ENCODE measurements at regions not wholly inside any gene's neighbourhood (a gene's known extent, or its start where the extent isn't known, plus 50 kb on each side); places are given as distances from the start of the nearest gene placed in this dataset.
"Not testable (repeated sequence)": the region's sequence is repeated elsewhere in the genome, so short reads cannot be mapped to it uniquely, and the experiment has no call there.

GRCh38 chr4:86413426-86413825 lies 53.6 kb upstream of the MAPK10 start:
- DNase-seq (ENCODE audit: low spot score in 2 of 2); H3K4me3 ChIP-seq; intact Hi-C loops (cut with DNase I; ENCODE audit: low total_unique reads); H3K4me1 ChIP-seq; H3K27ac ChIP-seq; H3K36me3 ChIP-seq; H3K27me3 ChIP-seq; H3K9me3 ChIP-seq: not testable (repeated sequence)

DNA sequence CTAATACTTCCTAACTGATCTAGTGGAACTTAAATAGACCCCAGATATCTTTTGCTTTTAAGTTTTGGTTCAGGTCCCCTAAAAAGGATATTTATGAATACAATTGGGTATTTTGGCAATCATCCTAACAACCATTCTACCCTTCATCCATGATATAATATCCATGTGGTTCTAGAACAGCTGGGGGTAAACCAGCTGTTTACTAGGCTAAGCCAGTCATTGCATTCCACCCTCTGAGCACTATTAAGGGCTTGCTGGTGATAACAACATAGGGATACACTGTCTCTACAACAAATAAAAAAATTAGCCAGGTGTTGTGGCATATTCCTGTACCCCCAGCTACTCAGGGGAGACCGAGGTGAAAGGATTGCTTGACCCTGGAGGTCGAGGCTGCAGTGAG lies 54.8 kb upstream of the MAPK10 start:
- Histone ChIP-seq H3K4me3 (no peak overlapping the region), H3K36me3 (no peaks in the 10 kb centered on the region), H3K9me3 (peaks cover 0 to 4% of the 10 kb centered on the region in 2 donors), H3K4me1 (no peaks in the 10 kb centered on the region), H3K27ac (no peak overlapping the region), H3K27me3 (no peaks in the 10 kb centered on the region)
- TF ChIP-seq POLR2AphosphoS5 (IDR thresholded peaks at IDR 0.05) (no peak), POLR2A (IDR thresholded peaks at IDR 0.05) (no peak)
- TF ChIP-seq, protein P1, sequence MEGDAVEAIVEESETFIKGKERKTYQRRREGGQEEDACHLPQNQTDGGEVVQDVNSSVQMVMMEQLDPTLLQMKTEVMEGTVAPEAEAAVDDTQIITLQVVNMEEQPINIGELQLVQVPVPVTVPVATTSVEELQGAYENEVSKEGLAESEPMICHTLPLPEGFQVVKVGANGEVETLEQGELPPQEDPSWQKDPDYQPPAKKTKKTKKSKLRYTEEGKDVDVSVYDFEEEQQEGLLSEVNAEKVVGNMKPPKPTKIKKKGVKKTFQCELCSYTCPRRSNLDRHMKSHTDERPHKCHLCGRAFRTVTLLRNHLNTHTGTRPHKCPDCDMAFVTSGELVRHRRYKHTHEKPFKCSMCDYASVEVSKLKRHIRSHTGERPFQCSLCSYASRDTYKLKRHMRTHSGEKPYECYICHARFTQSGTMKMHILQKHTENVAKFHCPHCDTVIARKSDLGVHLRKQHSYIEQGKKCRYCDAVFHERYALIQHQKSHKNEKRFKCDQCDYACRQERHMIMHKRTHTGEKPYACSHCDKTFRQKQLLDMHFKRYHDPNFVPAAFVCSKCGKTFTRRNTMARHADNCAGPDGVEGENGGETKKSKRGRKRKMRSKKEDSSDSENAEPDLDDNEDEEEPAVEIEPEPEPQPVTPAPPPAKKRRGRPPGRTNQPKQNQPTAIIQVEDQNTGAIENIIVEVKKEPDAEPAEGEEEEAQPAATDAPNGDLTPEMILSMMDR (IDR thresholded peaks at IDR 0.05) = no peak
- DNase-seq (ENCODE audit: low spot score in 2 of 2) = no peak
- intact Hi-C loops (cut with DNase I; ENCODE audit: low total_unique reads) = no loop called here

DNA sequence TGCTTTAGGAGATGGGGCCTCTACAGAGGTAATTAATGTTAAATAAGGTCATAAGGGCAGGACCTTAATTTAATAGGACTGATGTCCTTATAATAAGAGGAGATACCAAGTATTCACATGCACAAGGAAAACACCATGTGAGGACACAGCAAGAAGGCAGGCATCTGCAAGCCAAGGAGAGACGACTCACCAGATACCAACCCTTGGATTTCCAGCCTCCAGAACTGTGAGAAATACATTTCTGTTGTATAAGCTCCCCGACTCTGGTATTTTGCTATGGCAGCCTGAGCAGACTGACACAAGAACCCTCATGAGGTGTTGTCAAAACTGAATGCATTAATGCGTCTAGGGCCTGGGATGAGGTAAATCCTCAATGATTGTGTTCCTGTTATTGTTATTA lies 56.2 kb upstream of the MAPK10 start:
- no peaks in the 10 kb centered on the region for H3K4me1 ChIP-seq
- no peak for DNase-seq (ENCODE audit: low spot score in 2 of 2)
- peaks cover 0 to 3% of the 10 kb centered on the region in 2 donors for H3K9me3 ChIP-seq
- intact Hi-C loops (cut with DNase I; ENCODE audit: low total_unique reads) = no loop called here
- H3K36me3 ChIP-seq = no peaks in the 10 kb centered on the region
- no peak overlapping the region for H3K4me3 ChIP-seq
- H3K27me3 ChIP-seq = no peaks in the 10 kb centered on the region
- TF ChIP-seq, protein P1 (IDR thresholded peaks at IDR 0.05) = no peak
- TF ChIP-seq POLR2AphosphoS5 (IDR thresholded peaks at IDR 0.05) (no peak), POLR2A (IDR thresholded peaks at IDR 0.05) (no peak)
- no peak overlapping the region for H3K27ac ChIP-seq

GRCh38 chr4:86421461-86421860 lies 61.6 kb upstream of the MAPK10 start:
- no peaks in the 10 kb centered on the region for H3K36me3 ChIP-seq
- no peak for DNase-seq (ENCODE audit: low spot score in 2 of 2)
- no peaks in the 10 kb centered on the region for H3K4me1 ChIP-seq
- H3K27me3 ChIP-seq = no peaks in the 10 kb centered on the region
- H3K4me3 ChIP-seq = no peak overlapping the region
- H3K9me3 ChIP-seq = no peaks in the 10 kb centered on the region
- TF ChIP-seq, protein P1 (IDR thresholded peaks at IDR 0.05) = no peak
- no peak for TF ChIP-seq POLR2A (IDR thresholded peaks at IDR 0.05)
- H3K27ac ChIP-seq = no peak overlapping the region
- intact Hi-C loops (cut with DNase I; ENCODE audit: low total_unique reads) = loop anchor here (5.0 kb wide), 1 partner anchor 1244 kb away; no protein-coding TSS in a partner anchor

GRCh38 chr4:86431543-86432116 lies 71.8 kb upstream of the MAPK10 start:
- Histone ChIP-seq H3K4me3 (no peak overlapping the region), H3K36me3 (no peaks in the 10 kb centered on the region), H3K27me3 (no peaks in the 10 kb centered on the region), H3K4me1 (no peaks in the 10 kb centered on the region), H3K9me3 (no peaks in the 10 kb centered on the region), H3K27ac (no peak overlapping the region)
- intact Hi-C loops (cut with DNase I; ENCODE audit: low total_unique reads) = no loop called here
- TF ChIP-seq, protein P1 (IDR thresholded peaks at IDR 0.05) = no peak
- TF ChIP-seq POLR2AphosphoS5 (IDR thresholded peaks at IDR 0.05) (no peak), POLR2A (IDR thresholded peaks at IDR 0.05) (no peak)
- no peak for DNase-seq (ENCODE audit: low spot score in 2 of 2)
